Stimulated activated CD8-positive, alpha-beta memory T cell treated with anti-CD3 and anti-CD28 coated beads, Interleukin-4, amount 100 ng/mL, for 1 hour (primary cell): ENCODE measurements at regions not wholly inside any gene's neighbourhood (a gene's known extent, or its start where the extent isn't known, plus 50 kb on each side); places are given as distances from the start of the nearest gene placed in this dataset.

ENCODE experiments used
- DNase-seq, 2 donors: peaks; one replicate each; pipeline ENCODE4 v3.0.0-alpha.2; 2020; ENCODE audit warnings: low read depth in 2 of 2, low spot score in 1 of 2

DNA sequence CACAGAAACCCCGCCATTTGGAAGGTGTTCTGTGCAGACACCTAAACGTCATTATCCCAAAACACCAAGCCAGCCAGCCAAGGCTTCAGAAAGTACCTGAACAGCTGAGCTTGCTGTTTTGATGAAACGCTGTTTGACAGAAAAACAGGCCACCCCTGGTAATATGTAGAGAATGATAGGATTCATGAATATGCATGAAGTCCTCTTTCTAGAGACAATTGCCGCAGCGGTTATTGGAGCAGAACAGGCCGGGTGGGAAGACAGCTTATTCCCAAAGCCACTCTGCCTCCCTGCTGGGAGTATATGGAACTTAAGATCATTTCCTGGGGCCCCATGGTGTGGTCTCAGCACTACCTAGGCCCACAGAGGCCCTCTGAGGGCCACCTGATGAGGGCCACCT, 229.5 kb downstream of the UQCRFS1 start:
- DNase-seq = no peak

DNA sequence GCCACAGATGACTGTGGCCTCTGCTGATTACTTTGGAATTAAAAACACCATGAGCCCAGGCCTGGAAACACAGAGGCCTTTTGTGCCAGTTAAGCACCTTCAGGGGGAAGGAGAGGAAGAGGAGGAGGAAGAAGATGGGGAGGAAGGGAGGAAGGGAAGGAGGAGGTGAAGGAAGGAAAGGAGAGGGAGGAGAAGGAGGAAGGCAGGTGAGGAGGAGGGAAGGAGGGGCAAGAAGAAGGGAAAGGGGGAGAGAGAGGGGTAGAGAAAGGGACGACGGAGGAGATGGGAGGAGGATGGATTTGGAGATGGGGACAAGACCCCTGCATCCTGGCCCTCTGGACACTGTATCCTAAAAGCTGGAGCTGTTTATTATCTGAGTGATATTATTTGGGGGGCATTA, 231.0 kb downstream of the UQCRFS1 start:
- DNase-seq = no peak

DNA sequence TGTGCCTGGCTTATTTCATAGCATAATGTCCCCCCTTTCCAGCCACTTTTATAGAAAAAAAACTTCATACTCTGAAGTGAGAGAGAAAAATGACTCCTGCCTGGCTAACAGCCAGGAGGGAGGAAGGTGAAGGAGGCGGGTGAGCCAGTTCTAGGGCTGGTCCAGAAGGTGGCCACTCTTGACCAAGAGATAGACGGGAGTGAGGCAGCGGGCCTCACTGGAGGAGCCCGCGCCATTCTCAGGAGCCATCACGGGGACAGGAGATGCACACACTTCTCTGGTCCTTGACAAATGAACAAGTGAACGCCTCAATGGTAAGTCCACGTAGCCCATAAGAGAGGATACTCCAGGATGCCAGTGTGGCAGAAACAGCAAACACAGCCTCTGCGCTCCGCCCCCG, 231.4 kb downstream of the UQCRFS1 start:
- DNase-seq = no peak

DNA sequence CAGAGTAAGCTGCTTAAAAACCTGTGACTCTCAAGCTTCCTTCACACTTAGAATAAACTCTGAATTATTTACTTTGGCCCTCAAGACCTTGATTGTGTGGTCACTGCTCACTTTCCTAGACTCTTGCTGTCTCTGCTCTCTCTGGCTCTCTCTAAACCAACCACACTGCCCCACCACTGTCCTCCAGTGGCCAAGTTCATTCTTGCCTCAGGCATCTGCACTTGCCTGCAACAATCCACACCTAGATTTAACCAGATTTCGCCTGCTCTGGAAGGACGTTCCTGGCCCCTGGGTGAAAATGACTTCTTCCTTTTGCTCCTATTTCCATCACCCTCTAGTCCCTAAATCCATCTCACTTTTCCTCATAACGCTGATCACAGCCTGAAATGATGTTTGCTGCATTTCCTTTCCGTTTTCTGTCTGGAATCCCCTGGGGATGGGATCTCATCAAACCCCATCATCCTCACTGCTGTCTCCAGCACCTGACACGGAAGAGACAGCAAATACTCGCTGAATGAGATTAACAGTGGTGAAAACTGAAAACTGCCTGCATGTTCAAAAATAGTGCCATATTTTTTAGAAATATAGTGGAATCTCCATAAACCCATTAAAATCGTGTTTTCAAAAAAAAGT, 232.6 kb downstream of the UQCRFS1 start:
- no peak for DNase-seq

DNA sequence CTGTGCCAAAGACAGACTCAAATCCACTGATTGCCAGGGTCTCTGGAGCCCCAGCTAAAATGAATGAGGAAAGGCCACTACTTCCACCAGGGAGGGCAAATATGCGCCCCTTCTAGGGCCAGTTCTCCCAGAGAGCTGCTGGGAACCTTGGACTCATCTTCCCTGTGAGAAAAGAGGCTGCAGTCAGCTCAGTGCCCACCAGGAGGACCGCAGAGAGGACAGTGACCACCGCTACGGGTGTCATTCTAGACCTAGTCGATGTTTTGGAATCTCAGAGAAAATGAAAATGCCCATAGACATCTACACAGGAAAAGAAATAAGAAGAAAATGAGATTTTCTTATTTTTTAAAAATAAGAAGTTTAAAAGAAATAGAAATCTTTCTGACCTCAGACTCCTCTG, 235.1 kb downstream of the UQCRFS1 start:
- no peak for DNase-seq

DNA sequence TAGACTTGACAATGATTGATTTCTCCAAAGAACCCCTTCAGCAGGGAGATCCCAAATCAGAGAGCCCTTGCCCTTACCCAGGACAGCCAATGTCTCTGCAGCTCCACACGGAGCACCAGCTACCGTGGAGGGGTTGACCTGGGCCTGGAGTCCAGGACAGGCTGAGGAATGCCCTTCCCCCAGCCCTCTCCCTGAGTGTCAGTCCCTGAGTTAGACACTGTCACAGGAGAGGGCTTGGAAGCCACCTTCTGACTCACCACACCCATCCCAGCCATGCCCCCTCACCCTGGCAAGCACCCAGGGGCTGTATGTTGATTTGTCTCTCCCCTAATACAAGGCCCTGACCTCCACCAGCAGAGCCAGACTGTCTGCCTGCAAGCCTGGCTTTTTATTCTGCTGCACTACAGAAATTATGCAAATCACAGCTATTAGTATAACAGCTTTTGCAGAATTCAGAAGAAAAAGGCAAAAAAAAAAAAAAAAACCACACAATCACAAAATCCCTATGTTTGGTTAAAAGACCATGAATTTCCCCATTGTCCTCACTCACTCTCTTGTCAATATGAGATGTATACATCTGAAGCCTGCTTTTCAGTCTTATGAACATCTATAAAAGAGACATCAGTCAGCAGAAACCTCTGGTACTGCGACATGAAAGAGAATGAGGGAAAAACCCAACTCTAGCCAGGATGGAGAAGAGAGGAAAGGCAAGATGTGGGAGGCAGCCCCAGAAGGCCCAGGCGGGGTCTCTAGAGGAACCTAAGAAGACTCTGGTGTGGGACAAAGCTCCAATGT, 240.7 kb downstream of the UQCRFS1 start:
- no peak for DNase-seq

DNA sequence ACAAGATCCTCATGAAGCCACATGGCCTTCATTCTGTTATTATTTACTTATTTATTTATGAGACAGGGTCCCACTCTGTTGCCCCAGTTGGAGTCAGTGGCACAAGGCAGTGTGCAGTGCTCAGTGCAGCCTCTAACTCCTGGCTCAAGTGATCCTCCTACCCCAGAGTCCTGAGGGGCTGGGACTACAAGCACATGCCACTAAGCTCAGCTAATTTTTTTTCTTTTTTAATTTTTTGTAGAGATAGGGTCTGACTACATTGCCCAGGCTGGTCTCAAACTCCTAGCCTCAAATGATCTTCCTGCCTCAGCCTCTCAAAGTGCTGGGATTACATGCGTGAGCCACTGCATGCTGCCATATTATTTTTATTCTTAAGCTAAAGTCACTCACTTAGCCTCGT, 241.4 kb downstream of the UQCRFS1 start:
- DNase-seq = no peak

DNA sequence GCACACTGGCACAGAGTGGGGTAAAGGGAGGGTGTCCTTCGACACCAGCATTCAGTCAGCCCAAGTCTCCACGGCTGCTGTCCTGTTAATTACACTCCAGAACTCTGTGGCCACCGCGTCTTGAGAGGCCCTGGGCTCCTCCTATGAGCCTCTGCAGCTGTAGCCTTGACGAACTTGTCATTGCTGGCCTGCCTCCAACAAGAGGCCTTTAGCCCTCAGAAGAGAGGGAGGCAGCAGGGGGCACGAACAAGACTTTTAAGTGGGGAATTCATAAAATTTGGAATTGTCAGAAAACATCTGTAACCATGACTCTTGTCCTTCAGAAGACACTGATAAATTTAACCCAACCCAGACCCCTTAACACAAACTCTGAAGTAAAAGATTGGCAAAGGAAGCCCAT, 241.9 kb downstream of the UQCRFS1 start:
- DNase-seq = no peak

DNA sequence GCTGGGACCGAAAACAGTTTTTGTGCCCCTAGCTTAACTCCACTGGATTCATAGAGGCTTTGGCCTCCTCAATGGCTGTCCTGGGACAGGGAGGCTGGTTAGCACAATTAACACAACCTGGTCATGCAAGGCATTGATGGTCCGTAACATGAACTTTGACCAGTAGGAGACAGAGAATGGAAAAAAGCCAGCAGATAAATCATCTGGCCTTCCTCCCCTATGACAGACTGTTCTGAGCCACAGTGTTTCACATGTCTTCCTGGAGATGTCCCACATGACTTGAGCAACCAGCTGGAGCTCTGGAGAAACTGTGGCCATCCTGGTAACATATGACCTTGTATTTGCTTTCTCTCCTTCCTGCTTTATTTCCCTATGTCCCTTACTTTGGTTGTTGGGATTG, 244.2 kb downstream of the UQCRFS1 start:
- DNase-seq = no peak

DNA sequence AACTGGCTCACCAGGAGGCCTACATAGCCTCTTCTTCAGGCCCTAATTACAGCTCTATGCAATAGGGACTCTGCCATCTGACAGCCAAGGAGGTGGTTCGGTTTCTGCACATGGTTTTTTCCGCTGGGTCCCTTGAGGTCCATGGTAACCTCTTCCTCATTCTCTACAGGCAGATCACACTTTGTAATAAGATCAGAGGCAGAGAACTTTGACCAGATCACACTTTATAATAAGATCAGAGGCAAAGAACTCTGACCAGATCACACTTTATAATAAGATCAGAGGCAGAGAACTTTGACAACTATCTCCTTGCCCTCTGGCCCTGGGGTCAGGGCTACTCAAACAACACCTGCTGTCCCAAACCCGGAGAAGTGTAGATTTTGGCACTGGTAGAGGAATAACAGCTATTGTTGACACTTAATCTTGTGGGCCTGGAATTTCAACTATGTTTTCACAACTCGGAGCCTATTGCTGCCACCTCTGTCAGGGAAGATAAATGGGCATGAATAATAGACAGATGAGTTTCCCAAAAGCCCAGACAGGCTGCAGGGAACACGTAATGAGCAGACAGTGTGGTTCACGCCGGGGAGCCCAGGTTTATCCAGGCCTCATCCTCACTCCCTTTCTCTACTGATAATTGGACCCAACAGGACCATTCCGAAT, 246.1 kb downstream of the UQCRFS1 start:
- no peak for DNase-seq

DNA sequence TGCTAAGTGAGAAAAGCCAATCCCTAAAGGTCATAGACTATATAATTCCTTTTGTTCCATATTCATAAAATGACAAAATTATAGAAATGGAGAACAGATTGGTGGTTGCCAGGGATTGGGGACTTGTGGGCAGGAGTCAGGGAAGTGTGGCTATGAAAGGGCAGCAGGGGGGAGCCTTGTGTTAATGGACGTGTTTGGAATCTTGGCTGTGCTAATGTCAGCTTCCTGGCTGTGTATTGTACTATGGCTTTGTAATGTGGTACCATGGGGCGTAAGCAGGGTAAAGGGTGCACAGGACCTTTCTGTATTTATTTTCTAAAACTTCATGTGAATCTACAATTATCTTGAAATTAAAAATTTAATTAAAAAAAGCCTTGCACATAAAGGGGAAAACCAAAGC, 248.5 kb downstream of the UQCRFS1 start:
- no peak for DNase-seq

DNA sequence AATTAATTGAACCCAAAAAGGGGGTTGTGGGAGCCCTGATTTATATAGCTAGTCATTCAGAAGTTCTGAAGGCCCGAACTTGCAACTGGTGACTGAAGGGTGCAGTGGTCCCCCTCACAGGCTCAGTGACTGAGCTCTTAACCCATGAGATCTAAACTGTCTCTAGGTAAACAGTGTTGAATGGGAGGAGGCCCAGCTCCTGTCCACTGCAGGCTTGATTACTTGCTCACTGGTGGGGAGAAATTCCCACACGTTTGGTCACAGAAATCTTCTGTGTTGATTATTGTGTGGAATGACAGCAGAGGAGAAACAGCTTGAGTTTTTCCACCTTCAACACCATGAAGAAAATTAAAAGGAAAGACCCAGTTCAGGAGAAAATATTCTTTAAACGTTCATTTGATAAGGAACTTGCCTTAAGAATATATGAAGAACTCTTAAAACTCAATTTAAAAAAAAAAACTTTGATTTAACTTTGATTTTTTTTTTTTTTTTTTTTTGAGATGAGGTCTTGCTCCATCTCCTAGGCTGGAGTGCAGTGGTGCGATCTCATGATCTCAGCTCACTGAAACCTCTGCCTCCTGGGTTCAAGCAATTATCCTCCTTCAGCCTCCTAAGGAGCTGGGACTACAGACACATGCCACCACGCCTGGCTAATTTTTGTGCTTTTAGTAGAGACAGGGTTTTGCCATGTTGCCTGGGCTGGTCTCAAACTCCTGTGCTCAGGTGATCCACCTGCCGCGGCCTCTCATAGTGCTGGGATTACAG, 249.3 kb downstream of the UQCRFS1 start:
- no peak for DNase-seq

DNA sequence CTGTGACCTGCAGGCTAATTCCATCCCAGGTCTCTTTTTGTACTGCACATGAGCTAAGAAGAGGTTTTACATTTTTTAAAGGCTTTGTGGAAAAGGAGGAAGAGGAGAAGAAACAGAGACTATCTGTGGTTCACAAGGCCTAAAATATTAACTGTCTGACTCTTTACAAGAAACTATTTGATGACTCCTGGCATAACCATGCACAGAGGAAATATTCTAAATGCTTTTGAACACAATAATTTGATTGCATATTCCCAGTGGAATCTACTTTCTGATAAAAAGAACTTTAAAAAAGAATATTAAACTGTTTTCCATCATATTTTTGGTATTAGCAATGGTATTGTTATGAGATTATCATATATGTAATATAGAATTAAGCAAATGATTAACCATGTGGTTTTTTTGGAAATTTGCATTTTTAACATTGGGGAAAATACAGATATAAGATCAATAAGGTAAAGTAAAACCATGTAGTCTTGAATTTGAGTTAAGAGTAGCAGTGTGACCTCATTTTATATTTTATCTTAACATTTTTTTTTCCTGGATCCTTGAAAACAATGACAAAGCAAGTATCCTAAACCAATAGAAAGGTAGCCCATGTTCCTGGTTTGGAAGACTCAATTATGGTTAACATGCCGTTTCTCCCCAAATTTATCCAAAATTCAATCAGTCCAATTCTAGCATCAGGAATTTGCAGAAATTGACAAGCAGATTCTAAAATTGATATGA, 251.0 kb downstream of the UQCRFS1 start:
- DNase-seq = no peak

DNA sequence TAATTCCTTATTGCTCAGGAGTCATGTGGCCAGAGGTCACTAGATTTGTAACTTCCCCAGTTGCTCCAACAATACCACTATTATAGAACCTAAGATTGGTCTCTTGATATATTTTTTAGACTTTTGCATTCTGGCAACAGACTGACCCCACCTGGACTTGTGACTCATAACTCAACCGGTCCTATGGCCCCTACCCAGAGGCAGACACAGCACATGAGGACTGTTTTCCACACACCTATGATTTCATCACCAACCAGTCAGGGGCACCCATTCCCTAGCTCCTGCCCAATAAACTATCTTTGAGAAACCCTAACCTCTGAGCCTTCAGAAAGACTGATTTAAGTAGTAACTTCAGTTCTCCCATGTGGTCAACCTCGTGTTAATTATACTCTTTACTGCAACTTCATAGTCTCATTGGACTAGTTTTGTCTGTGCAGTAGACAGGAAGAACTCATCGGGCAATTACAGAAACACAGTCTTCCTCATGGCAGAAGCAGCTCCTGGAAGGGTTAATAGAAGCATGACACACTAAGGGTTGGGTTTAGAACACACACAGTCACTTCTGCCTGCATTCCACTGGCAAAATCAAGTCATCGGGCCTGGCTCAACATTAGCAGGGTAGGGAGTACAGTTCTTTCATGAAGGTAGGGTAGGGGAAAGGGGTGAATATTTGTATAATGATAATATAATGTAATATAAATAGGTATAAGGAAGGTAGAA, 251.8 kb downstream of the UQCRFS1 start:
- DNase-seq = no peak

DNA sequence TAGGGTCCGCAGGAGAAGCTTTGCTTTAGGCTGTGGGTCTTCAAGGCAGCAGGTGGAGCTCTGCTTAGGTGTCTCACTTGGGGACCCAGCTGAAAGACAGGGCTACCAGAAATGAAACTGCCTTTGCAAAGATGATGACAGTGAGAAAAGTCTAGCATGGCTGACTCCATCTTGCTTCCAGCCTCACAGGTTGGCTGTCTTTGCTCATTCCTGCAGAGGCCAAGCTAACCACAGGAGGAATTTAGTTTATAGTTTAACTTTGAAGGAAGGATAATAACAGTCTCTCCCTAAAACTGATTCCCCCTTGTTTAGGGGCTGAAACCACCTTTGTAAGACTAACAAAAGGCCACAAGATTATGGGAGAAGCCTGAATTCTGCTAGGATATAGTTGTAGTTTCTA, 252.4 kb downstream of the UQCRFS1 start:
- no peak for DNase-seq

DNA sequence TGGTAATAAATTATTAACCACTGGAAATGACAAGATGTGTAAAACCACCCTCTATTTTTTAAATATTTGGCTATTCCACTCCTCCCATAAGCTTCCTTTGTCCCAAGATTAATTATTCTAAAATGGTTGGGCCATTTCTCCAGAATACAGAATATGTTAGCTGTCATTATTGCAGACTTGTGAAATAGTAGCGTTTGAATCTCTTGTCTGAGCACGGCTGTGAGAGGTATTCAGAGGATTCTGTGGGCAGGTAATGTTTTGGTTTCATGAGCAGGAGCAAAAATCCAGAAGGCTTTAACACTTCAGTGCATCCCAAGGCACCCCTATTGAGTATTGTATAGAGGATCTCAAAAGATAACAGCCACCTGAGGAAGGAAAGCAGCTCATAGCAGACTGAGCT, 256.0 kb downstream of the UQCRFS1 start:
- no peak for DNase-seq

DNA sequence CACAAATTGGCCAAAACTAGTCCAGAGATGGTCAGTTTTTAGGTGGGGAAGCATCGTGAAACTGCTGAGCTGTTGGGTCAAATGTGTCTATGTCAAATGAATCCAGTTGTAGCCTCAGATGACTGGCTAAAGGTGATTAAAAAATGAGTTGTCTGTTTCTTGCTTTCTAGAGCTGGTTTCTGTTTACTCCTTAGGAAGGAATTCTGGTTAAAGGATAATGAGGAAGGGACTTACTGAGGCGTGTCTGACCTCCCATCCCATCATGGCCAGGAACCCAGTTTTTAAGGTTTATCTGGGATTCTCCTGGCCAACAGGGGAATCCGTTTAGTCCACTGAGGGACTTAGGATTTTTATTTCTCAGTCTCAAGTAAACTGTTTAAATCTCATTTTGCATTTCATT, 256.5 kb downstream of the UQCRFS1 start:
- DNase-seq = no peak

DNA sequence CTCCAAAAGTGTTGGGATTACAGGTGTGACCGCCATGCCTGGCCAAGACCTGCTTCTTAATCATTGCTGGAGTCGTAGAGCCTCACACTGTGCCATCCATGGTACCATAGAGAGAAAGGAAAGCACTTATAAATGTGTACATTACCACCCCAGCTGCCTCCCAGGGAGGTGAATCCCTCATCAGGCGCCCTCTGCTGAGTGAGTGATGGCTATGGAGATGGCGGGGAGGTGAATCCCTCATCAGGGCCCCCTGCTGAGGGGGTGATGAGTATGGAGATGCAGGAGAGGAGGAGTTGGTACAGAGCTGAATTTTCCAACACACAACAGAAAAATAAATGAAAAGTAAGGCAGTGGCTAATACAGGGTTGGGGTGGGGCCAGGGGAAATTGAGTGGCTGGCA, 263.4 kb downstream of the UQCRFS1 start:
- no peak for DNase-seq

DNA sequence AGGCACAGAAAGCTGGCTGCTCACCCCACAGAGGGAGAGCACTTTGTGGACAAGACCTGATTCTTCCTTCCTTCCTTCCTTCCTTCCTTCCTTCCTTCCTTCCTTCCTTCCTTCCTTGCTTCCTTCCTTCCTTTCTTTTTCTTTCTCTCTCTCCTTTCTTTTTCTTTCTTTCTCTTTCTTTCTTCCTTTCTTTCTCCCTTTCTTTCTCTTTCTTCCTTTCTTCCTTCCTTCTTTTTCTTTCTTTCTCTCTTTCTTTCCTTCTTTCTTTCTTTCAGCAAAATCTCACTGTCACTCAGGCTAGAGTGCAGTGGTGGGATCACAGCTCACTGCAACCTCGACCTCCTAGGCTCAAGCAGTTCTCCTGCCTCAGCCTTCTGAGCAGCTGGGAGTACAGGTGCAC, 263.9 kb downstream of the UQCRFS1 start:
- no peak for DNase-seq

DNA sequence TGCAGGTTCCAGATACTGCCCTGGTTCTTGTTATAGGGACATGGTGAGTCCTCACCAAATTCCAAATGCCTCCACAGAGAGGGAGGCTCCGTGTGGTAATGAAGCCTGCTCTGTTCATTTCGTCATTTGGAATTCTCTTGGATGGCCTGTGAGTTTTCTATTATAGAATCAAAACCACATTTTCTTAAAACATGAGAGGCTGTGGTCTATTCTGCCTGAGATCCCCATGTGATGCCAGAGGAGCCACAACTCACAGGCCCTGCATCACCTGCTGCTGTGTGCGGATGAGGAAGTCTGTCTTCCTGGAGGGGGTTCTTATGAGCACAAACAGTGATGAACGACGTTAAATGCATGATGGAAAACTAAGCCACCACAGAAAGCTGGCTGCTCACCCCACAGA, 264.4 kb downstream of the UQCRFS1 start:
- DNase-seq = no peak
